ENCODE measurements at regions not wholly inside any gene's neighbourhood (a gene's known extent, or its start where the extent isn't known, plus 50 kb on each side); places are given as distances from the start of the nearest gene placed in this dataset.

GRCh38 chr2:11097038-11097720 lies 58.1 kb upstream of the SLC66A3 start:
- no peak for TF ChIP-seq CTCF (IDR thresholded peaks at IDR 0.05 in 8 of 11, conservative IDR thresholded peaks at IDR 0.05 in 3 of 11)
- TF ChIP-seq POLR2AphosphoS5 (IDR thresholded peaks at IDR 0.05) = no peak
